GM19240 (cell line): ENCODE measurements at regions not wholly inside any gene's neighbourhood (a gene's known extent, or its start where the extent isn't known, plus 50 kb on each side); places are given as distances from the start of the nearest gene placed in this dataset.

Source experiments
- DNase-seq: peaks from one replicate; pipeline ENCODE4 v3.0.0; 2011; ENCODE audit warnings: low spot score; ENCODE audit not compliant: insufficient read length

DNA sequence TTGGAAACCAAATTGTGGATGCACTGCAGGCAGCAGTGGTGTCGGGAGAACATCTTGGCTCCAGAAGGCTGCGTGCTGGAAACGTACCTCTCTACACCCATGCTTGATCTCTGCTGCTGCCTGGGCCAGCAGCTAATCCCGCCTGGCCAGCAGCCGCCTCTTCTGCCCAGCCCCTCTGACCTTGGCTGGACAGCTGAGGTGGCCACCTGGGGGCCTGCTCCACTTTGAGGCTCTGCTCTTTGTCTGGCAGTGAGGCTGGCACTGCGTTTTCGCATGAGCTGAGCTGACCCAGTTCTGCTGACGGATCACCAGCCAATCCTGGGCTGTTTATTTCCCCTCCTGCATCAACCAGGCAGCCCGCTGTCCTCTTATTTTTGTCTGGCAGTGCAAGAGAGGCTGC lies 154.9 kb downstream of the TENT4A start:
- DNase-seq, result no peak

DNA sequence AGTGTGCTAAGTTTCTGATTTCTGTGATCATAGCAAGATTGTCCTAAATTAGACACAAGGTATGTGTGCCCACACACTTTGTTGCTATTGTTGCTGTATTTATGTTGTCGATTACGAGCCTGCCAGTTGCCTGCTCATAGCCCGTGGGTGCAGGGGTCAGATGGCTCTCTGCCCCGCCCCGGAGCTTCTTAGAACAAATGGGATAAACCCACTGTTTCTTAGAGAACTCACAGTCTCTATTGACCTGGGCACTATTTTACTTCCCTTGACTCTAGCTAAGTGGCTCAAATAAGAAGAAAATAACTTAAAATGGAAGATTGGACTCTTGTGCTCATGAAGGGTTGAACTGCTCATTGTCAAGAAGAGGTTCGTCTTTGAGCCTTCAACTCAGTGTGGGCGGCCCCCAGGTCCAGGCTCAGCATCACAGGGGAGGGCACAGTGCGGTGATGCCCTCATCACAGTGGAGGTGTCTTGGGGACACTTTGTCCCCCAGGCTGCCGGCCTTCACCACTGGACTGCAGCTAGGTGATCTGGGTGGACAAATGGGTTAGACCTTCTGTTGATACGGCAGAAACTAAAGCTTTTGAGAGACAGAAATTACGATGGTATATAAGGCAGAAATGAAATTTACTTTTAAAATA lies 155.5 kb downstream of the TENT4A start:
- no peak for DNase-seq

DNA sequence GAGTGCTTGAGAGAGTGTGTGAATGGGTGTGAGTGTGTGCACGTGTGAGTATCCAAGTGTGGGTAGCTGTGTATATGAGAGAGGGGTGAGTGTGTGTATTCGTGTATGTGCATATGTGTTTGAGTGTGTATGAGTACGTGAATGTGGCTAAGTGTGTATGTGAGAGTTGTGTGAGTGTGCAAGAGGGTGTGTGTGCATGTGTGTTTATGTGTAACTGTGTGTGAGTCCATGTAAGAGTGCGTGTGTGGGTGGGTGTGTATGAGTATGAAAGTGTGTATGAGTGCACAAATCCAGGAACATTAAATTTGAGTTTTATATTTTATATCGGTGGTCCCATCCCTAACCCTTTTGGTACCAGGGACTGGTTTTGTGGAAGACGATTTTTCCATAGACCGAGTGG lies 156.4 kb downstream of the TENT4A start:
- no peak for DNase-seq

DNA sequence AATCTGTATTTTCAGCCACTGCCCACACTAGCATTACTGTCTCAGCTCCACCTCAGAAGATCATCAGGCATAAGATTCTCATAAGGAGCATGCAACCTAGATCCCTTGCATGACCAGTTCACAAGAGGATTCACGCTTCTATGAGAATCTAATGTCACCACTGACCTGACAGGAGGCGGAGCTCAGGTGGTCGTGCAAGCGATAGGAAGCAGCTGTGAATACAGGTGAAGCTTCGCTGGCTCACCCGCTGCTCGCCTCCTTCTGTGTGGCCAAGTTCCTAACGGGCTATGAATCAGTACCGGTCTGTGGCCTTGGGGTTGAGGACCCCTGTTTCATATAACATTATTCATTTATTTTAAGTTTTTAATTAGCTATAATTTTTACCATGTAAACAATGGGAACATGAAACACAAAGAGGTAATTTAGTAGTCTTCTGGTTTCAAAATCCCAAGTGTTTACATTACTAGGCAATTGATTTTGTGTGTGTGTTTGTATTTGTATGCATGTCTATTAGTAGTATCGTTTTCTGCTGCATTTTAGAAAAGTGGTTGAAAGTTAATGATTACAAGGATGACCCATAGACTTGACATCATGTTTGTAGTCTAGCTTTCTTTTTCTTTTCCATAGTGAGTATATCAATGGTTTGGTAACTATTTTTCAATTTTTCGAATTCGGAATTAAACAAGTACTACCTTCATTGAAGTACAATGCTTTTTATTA lies 159.4 kb downstream of the TENT4A start:
- no peak for DNase-seq

DNA sequence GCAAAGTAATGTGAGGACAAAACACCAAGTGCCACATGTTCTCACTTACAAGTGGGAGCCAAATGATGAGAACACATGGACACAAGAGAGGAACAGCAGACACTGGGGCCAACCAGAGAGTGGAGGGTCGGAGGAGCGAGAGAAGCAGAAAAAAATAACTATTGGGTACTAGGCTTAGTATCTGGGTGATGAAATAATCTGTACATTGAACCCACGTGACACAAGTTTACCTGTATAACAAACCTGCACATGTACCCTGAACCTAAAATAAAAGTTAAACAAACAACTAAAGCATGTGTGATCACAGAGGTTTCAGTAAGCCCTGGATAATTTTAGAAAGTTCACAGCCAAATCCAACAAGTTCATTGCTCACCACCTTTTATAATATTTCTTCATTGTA lies 160.1 kb downstream of the TENT4A start:
- no peak for DNase-seq

DNA sequence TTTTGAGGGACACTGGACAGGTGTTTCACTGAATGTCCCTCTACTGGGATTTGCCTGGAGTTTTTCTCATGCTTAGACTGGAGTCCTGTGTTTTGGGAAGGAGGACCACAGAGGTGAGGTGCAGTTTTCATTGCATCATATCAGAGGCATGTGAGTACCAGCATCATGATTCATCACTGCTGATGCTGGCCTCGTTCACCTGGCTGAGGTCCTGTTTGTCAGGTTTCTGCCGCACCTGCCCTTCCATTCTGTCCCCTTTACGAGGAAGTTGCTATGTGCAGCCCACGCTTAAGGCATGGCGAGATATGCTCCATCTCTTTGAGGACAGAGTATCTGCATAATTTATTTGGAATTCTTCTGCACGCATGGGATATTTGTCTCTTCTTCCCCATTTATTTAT lies 162.1 kb downstream of the TENT4A start:
- no peak for DNase-seq

DNA sequence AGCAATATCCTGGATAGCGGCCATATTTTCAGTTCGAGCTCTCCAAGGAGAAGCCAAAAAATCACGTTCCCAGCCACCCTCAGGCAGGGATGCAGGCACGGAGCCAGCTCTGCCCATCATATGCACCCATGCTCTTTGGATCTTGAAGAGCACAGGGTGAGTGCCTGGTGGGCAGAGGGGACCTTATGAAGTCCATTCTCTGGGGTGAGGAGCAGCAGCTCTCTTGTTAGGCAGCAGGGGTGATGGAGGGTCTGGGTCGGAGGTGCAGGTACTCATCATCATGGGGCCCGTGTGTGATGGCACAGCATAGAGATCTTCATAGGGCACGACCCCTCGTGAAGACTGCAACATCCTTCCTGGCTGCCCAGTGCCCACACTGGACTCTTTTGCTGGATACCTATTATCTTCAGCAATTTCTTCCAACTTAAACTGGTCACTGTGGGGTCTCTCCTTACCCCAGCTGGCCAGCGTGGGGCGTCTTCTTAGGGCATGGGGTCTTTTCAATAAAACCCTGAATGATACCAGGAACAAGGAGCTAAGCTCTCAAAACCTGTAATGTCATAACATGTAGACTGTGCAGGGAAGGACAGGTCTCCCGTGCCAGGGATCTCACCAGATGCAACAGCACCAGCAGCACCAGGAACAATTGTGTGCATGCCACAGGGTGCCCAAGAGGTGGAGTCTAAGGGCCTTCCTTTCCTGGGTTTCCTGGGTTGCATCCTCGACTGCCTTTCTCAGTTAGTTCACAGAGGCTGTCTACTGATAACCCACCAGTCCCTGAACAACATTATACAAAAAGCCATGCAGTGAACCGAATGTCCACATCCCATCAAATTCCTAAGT lies 165.0 kb downstream of the TENT4A start:
- no peak for DNase-seq

DNA sequence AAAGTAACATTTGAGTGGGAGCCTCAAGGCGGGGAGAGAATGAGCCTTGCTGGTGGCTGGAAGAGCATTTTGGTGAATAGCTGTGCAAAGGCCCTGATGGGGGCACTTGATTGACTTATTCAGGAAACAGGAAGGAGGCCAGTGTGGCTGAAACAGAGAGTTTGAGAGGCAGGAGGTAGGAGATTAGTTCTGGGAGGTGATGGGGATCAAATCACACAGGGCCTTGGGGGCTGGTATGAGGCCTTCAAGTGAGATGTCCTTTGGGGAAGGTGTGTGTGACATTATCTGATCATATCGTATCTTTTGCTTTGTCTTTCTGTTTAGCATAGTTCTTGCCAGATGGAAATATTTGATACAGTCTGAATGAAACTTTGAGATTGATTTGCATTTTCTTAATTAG lies 172.3 kb downstream of the TENT4A start:
- no peak for DNase-seq

DNA sequence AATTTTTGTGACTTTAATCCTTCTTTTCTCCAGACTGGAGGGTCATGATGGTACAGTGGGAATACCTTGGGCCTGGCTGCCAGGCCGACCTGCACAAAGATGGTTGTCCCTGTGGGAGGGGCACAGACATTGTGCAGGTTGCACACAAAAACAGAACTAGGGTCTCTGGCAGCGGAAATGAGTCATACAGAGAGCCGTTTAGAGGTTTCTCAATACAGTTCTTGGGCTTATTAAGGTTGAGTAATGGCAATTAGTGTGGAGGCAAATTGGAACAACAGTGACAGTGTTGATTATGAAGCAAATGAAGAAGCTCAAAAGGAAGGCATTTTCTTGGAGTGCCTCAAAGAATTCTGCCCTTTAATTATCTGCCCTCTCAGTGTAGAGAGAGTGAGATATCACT lies 173.6 kb downstream of the TENT4A start:
- no peak for DNase-seq

DNA sequence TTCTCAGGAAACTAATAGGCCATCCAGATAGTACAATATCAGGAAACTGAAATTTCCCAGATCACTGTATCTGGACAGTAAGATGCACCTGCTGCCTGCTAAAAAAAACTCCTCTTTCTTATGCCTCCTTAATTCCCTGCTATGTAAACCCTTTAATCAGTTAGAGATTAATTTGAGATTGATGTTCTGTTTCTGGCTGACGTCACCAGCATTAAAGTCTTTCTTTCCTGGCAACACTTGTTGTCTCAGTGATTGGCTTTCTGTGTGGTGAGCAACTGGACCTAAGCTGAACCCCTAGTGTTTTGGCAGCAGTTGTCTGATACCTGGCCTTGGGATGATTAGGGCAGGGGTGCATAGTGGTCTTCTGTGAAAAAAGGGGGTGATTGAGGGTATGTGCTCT lies 175.8 kb downstream of the TENT4A start:
- no peak for DNase-seq

DNA sequence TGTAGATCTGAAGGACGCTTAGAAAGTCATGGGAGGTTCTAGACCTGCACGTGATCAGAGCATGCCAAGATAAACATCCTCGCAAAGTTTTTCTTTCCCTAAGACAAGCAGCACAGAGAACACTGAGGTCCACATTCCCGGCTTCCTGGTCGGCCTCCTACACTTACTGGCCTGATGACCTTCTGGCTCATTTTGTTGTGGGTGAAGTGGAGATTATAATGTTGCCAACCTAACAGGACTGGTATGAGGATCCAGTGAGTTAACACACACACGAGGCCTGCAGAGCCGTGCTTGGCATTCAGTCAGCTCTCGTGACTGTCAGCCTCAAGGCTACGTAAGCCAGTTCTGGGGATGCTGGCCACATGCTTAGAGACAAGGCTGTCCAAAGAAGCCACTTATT lies 186.0 kb downstream of the TENT4A start:
- no peak for DNase-seq

DNA sequence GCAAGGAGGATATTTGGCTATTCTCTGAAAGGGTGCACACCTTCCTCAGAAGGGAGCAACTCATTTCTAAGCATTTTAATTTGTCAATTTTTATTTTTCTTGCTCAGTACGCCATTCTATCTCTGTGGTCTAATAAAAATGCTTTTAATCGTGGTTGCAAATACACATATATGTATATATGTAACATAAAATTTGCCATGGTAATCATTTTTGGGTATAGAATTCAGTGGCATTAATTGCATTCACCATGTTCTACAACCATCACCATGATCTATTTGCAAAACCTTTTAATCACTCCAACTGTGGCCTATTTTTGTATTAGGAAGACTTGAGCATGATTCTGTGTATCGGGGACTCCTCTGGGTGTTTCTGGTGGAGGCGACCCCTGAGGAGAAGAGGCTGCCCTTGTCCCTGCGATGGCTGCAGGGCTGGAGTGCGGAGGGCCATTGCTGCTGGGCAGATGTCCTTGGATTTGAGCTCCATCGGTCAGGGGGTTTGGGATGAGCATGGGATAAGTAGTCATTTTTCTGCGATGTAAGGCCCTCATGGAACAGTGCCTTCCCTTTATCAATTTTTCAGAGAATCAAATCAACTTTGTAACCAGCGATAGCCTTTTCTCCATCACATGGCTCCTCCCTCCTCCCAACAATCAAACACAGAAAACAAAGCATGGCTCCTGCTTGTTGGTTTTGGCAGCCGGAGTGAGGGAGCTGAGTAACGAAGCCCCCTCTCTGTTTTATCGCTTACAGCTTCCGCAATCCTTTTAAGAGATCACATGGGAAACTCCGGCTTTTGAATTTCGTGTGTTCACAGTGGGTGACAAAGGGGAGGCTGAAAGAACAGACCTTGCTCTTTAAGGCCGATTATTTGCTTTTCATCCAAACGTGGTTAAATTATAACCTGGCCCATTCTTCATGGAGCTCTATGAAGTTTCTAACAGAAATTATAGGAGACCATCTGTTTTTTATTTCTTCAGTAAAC lies 187.3 kb downstream of the TENT4A start:
- no peak for DNase-seq

DNA sequence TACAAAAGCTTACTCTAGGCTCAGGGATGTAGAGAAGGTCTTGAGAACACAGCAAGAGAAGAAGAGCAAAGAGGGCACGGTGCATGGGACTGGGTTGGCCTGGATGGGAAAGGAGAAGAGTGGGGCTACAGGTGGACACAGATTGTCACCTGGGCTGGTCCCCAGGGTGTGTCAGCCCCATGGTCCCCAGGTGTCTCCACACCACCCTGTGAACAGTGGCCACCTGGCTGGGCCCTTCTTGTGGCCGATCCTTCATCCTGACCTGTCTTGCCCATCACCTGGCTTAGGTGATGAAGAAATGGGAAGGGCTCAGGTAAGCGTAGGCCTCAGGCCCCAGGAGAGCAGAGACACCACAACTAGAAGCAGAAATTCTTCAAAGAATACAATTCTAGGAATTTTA lies 188.9 kb downstream of the TENT4A start:
- DNase-seq, result no peak

DNA sequence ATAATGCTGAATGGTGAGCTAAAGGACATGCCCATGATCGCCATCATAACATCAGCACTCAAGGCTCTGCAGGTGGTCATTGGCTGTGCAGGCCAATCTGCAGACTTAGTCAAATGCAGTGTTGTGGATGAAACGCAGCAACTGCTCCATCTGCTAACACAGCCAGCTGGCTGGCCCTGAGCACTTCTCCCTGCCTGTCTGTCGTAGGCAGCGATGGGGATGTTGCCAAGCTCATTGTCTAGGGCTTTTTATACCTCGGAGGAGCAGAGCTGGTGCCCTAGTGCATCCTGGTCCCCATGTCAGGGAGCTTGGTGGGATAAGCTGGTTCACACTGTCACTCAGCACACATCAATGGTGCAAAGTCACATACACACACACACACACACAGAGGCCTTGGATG lies 189.4 kb downstream of the TENT4A start:
- DNase-seq, result no peak

DNA sequence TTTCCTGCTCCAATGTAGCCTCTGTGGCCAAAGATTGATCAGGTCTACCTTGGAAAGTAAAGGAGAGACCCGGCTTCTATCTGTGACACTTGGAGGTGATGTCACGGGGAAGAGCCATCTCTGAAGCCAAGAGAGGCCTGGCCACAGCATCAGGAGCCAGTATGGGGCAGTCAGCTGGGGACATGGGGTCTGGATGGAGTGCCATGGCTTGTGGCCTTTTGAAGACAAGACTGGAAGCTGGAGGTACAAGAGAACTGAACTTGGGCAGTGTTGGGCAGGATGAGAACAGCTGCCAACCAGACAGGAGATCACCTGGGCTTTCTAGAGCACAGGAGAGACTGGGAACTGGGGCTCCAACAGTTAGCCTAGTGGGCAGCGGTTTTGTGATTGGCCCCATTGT lies 190.7 kb downstream of the TENT4A start:
- DNase-seq, result no peak

DNA sequence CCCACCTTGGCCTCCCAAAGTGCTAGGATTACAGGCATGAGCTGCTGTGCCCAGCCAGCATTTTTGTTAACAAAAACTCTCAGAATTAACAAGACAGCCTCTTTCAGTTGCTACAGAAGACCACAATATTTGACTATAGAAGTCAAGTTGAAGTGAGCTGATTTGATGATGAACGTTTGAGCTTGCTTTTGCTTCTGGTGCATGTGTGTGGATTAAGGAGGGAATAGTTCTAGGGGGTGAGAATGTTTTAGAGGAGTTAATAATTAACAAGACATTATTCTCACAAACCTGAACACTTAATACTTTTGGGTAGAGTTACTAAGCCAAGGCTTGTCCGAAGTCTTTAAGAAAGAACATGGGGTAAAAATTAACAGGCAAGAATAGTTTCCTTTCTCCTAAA lies 191.6 kb downstream of the TENT4A start:
- DNase-seq, result no peak

DNA sequence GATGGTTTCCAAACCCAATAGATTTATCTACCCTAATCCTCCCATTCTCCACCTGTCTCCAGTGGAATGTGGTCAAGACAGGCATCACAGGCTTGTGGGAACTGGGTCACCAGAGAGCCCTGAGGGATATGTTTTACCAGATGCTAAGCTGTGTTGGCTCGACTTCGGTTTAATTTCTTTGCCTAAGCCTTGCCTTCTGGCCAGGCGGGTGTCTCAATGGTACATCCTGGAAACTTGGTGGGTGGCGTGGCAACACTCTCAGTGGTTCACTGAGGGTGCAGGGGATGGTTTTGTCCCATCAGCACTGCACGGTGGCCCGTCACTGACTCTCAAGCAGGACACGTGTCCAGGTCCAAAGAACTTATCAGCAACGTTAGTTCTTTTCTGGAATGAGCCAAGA lies 192.2 kb downstream of the TENT4A start:
- no peak for DNase-seq

DNA sequence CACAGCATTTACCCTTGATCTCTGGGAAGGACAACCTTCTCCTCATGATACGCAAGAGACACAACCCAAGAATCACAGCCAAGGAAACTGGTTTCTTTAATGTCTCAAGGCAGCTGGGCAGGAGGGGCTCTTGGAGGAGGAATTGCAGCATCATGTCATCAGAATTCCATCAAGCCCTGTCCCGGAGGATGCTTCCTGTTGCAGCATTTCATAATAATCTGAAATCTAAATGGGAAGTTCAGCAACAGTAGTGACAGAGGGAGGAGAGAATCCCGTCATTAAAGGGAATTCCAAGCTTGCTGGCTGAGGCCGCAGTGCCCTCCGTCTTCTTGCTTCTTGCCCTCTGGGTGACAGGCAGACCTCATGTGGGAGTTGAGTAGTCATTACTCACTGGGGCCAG lies 192.7 kb downstream of the TENT4A start:
- no peak for DNase-seq

DNA sequence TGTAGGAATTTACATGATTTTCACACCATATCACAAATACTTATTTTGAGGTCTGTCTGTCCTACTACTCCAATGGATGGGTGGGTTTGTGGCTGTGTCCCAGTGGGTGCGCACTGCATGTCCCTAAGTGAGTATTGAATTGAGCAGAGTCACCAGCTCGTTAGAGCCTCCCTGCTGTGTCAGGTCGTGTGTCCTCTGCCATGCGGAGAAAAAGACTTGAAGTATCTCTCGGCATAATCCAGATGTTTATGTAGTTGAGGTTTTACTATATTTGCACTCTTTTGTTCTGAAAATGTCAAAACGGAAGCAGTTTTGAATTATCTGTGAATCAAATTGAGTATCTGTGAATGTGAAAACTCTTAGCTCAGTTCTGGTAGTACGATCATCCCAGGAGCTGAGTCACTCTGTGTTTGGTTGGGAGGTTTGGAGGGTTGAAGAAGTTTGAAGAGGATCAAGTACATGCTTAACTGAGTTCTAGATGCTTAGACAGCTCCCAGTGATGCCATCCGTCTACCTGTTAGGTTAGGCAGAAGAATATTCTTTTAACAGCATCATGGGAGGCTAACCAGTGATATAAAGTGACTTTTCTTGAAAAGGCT lies 194.2 kb downstream of the TENT4A start:
- no peak for DNase-seq

DNA sequence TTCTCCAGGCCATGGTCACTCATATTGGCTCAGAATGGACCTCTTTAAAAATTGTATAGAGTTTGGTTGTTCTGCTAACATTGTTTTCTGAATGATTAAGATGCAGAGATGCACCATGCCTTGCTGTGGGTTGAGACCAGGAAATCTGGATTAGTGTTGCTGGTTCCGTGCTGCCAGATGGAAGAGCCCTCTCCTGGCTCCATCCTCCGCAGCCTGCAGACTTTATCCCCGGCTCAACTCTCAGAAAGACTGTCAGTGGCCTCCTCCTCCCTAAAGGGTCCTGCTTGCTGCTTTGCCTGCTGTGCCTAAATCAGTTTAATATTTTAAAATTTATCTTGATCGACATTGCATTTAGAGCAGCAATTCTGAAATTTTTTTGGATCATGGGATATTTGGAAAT lies 196.7 kb downstream of the TENT4A start:
- no peak for DNase-seq

DNA sequence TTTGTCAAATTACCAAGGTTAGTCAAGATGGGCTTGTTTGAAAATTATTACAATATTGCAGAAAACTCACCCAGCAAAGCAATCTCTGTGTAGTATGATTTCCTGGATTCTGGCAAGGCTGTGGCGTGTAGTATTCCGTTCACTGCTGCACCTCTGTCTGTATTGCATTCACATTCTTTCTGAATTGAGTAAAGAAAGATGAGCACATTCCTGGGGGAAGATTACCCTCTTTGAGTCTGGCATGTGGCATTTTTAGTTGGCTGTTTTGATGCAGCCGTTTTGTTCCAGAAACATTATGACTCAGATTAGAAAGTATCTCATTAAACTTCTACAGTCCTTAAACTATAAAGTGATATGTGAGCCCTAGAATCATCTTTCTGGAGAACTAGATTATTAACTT lies 197.7 kb downstream of the TENT4A start:
- no peak for DNase-seq
